ENCODE measurements at regions not wholly inside any gene's neighbourhood (a gene's known extent, or its start where the extent isn't known, plus 50 kb on each side); places are given as distances from the start of the nearest gene placed in this dataset.
A peak's percentile ranks its signal among the peaks of the same experiment; 100 is the strongest.

DNA sequence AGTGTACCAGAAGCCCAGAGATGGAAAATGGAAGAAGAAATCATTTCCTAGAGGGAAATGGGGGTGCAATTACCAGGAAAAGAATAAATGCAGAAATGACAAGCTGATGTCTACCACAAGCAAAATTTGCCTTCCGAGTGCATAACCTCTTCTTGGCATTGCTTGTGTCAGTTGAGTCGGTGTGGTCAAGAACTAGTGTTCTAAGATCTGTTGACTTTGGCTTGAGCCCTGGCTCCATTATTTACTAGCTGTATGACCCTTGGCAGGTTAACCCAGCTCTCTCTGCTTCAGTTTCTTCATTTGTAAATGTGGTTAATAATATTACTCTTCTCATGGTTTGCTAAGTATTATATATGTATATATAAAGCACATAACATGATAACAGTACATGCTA is 273.0 kb upstream of the IRX5 start:
- H3K4me3 ChIP-seq, result no peak overlapping the region
- WGBS (ENCODE audit: missing lambda C conversion rate), result 61% methylated on average over 2 of the region's 2 CpGs
- H3K4me2 ChIP-seq, result peak overlapping the region; percentile 35; the same call in 1 of the 3 replicates
- peaks cover 3% of the 10 kb centered on the region; the same call in 1 of the 3 replicates for H3K9me3 ChIP-seq
- ChIA-PET CTCF (no interaction called here), POLR2A (no interaction called here)
- FAIRE-seq (no peak), ATAC-seq (no peak), DNase-seq (ENCODE audit: low read depth in 1 of 2, low spot score in 1 of 2) (no peak)
- TF ChIP-seq NFE2L2 (conservative IDR thresholded peaks at IDR 0.05; ENCODE audit: low read length), result no peak
- no peak overlapping the region for H3K27ac ChIP-seq
- H3K4me1 ChIP-seq, result no peaks in the 10 kb centered on the region

DNA sequence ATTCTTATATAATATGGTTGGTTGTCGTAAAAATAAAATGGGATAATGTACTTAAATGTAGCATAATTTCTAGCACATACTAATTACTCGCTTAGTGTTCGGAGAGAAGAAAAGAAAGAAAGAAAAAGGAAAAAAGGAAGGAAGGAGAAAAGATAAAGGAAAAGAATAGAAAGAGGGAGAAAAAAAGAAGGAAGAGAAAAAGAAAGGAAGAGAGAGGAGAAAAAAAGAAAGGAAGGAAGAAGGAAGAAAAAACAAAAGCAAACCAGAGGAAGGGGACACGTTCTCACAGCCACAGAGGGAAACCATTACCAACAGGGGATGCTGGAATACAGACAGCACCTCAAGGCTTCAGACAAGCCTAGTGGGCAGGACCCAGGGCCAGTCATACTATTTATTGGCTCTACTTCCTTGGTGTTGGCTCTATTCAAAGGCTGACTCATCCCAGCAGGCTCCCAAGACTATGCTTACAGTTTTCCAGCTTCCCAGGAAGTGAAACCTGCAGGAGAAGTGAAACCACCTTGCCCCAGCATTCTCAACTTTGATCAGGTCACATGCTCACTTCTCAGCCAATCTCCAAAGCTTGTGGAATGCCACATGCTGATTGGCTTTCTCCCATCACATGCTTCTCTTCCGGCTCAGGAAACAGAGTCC is 273.5 kb upstream of the IRX5 start:
- peak overlapping the region; percentile 35; the same call in 2 of the 3 replicates for H3K4me2 ChIP-seq
- 56% methylated on average over 5 of the region's 5 CpGs for WGBS (ENCODE audit: missing lambda C conversion rate)

DNA sequence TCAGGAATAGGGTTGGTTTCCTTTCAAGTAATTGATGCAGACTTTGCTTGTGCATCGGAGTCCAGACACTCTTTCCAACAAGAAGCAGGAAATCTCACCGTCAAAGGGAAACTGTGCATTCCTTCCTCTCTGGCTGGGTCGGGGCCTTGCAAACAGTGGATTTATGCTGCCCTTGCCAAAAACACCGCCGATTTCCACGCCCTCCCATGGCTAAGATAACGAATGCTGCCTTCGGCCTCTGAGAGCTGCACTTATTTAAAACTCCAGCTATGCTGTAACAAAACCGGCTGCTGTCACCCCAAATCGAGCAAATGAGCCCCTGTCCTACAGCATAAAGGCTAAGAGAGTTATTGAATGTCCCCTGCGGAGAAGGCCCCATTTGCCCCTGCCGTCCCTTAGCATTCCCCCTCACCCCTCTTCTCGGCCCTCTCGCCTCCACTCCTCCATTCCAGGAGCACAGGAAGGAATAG is 275.5 kb upstream of the IRX5 start:
- no peak overlapping the region for H3K4me2 ChIP-seq
- WGBS (ENCODE audit: missing lambda C conversion rate), result 46% methylated on average over 14 of the region's 14 CpGs
- ATAC-seq (no peak), DNase-seq (ENCODE audit: low read depth in 1 of 2, low spot score in 1 of 2) (no peak), FAIRE-seq (no peak)
- TF ChIP-seq, protein P1, sequence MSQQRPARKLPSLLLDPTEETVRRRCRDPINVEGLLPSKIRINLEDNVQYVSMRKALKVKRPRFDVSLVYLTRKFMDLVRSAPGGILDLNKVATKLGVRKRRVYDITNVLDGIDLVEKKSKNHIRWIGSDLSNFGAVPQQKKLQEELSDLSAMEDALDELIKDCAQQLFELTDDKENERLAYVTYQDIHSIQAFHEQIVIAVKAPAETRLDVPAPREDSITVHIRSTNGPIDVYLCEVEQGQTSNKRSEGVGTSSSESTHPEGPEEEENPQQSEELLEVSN (IDR thresholded peaks at IDR 0.05; ENCODE audit: borderline replicate concordance, low read depth), result no peak
- TF ChIP-seq JUNB (IDR thresholded peaks at IDR 0.05), result no peak
- TF ChIP-seq MAFK (IDR thresholded peaks at IDR 0.05; ENCODE audit: partially characterized antibody), result peak; percentile 11
- TF ChIP-seq ZNF302 (CRISPR knock-in tag; IDR thresholded peaks at IDR 0.05), result no peak
- H3K4me3 ChIP-seq, result no peak overlapping the region
- POLR2A ChIA-PET, result no interaction called here
- CTCF ChIA-PET, result no interaction called here
- H3K9me3 ChIP-seq, result 0 out of 3 replicates have a peak, but pooled peaks cover 3% of the 10 kb centered on the region
- H3K27ac ChIP-seq, result no peak overlapping the region
- no peaks in the 10 kb centered on the region for H3K4me1 ChIP-seq

More for the DNA sequence above, 273.5 kb upstream of the IRX5 start:
- H3K4me1 ChIP-seq, result no peaks in the 10 kb centered on the region
- ChIA-PET CTCF (no interaction called here), POLR2A (no interaction called here)
- peak in 1 of 2 experiments; percentile 74 for DNase-seq (ENCODE audit: low read depth in 1 of 2, low spot score in 1 of 2)
- H3K9me3 ChIP-seq, result peaks cover 3% of the 10 kb centered on the region; the same call in 1 of the 3 replicates
- H3K4me3 ChIP-seq, result no peak overlapping the region
- no peak for FAIRE-seq
- H3K27ac ChIP-seq, result no peak overlapping the region
- ATAC-seq, result peak; percentile 85 to 92
- TF ChIP-seq, protein P2, sequence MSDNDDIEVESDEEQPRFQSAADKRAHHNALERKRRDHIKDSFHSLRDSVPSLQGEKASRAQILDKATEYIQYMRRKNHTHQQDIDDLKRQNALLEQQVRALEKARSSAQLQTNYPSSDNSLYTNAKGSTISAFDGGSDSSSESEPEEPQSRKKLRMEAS (IDR thresholded peaks at IDR 0.05), result no peak
- no peak for TF ChIP-seq FOSL2 (IDR thresholded peaks at IDR 0.05)
- 0 out of 2 replicates have a peak, but pooled peaks have one; percentile 14 for TF ChIP-seq FOSL2 (CRISPR knock-in tag; IDR thresholded peaks at IDR 0.05)
- TF ChIP-seq, protein P3, sequence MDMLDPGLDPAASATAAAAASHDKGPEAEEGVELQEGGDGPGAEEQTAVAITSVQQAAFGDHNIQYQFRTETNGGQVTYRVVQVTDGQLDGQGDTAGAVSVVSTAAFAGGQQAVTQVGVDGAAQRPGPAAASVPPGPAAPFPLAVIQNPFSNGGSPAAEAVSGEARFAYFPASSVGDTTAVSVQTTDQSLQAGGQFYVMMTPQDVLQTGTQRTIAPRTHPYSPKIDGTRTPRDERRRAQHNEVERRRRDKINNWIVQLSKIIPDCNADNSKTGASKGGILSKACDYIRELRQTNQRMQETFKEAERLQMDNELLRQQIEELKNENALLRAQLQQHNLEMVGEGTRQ (IDR thresholded peaks at IDR 0.05), result peak; percentile 90

DNA sequence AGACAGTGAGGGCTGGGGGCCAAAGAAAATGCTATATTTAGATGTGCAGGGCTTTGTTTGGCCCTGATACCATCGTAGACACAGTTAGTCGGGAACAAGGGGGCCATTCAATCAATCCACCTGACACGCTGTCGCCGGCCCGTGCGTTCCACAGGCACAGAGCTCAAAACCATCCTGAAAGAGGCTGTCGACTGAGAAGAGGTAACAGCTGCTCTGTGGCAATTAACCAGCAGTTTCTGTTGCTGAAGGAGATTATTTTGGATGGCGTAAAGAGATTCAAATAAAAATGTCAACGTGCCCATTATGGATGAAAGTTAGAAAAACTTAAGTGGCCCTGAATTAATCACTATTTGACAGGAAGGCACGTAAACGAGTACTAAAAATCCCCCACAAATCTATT is 276.2 kb upstream of the IRX5 start:
- DNase-seq (ENCODE audit: low read depth in 1 of 2, low spot score in 1 of 2) (no peak), FAIRE-seq (no peak), ATAC-seq (no peak)
- TF ChIP-seq, protein P3 (IDR thresholded peaks at IDR 0.05), result no peak
- no peak for TF ChIP-seq EP300 (IDR thresholded peaks at IDR 0.05)
- no peak for TF ChIP-seq CBX8 (IDR thresholded peaks at IDR 0.05)
- TF ChIP-seq POLR2AphosphoS2 (conservative IDR thresholded peaks at IDR 0.05; ENCODE audit: low read length), result no peak
- no peak for TF ChIP-seq KDM1A (IDR thresholded peaks at IDR 0.05; ENCODE audit: low read depth)
- no peak for TF ChIP-seq RNF2 (IDR thresholded peaks at IDR 0.05; ENCODE audit: borderline replicate concordance, low read depth)
- POLR2A ChIA-PET, result no interaction called here
- 52% methylated on average over 12 of the region's 12 CpGs for WGBS (ENCODE audit: missing lambda C conversion rate)
- Histone ChIP-seq H3K27ac (no peak overlapping the region), H3K4me3 (no peak overlapping the region), H3K9me3 (0 out of 3 replicates have a peak, but pooled peaks cover 3% of the 10 kb centered on the region), H3K4me2 (no peak overlapping the region), H3K4me1 (no peaks in the 10 kb centered on the region)
- CTCF ChIA-PET, result no interaction called here

All from A549 (cell line).